ENCODE measurements at regions not wholly inside any gene's neighbourhood (a gene's known extent, or its start where the extent isn't known, plus 50 kb on each side); places are given as distances from the start of the nearest gene placed in this dataset.

DNA sequence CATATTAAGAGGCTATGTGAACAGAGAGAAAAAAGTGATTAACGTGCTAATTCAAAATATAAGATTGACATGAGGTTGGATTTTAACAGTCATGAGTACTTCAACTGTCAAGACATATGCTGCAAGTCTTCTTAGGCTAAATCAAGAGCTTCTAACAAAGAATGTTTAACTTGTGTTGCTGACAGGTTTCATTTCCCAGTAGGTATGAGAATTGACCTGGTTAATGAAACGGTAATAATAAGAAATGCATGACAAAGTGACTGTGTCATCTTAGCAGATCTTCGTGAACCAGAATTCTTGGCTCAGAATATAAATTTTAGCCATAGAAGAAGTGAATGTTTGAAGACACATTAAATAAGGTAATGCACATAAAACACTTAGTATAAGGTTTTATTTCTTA lies 132.6 kb upstream of the PTGFR start:
- WGBS (ENCODE audit: insufficient coverage, low coverage, missing lambda C conversion rate) = 2% methylated on average over 3 of the region's 3 CpGs
- POLR2A ChIA-PET = no interaction called here

More for the DNA sequence above, 132.6 kb upstream of the PTGFR start:
- Histone ChIP-seq H4K20me1 (replicated peaks; ENCODE audit: control insufficient read depth, insufficient read depth, low read length) (no peaks in the 10 kb centered on the region), H3K36me3 (ENCODE audit: control insufficient read depth, insufficient read depth, low read length) (no peaks in the 10 kb centered on the region), H3K4me3 (no peak overlapping the region), H3K27ac (ENCODE audit: extremely low read depth, low read depth, low read length) (no peak overlapping the region), H3K9ac (ENCODE audit: insufficient read depth in 1 of 2, low read depth in 2 of 2, low read length in 2 of 2) (no peak overlapping the region), H3K4me1 (replicated peaks in 1 of 2; ENCODE audit: control insufficient read depth in 2 of 2, insufficient read depth in 2 of 2, low read length in 2 of 2) (no peaks in the 10 kb centered on the region), H3K4me2 (ENCODE audit: insufficient read depth, low read length) (no peak overlapping the region), H3K9me3 (replicated peaks; ENCODE audit: control insufficient read depth, insufficient read depth, low read depth, low read length) (no peaks in the 10 kb centered on the region), H3K79me2 (ENCODE audit: control insufficient read depth, insufficient read depth, low read length) (no peaks in the 10 kb centered on the region), H2AFZ (ENCODE audit: low read depth, low read length) (no peak overlapping the region), H3K9me1 (ENCODE audit: control insufficient read depth, insufficient read depth, low read length) (no peaks in the 10 kb centered on the region), H3K27me3 (ENCODE audit: control insufficient read depth in 2 of 2, insufficient read depth in 2 of 2, low read length in 2 of 2) (no peaks in the 10 kb centered on the region)
- FAIRE-seq = no peak
- no peak for TF ChIP-seq AFF4 (CRISPR knock-in tag; IDR thresholded peaks at IDR 0.05)
- no peak for TF ChIP-seq FOXA1 (IDR thresholded peaks at IDR 0.05; ENCODE audit: borderline replicate concordance)
- no peak for TF ChIP-seq BRD9 (IDR thresholded peaks at IDR 0.05; ENCODE audit: low read depth, partially characterized antibody)
- no peak for TF ChIP-seq EP400 (IDR thresholded peaks at IDR 0.05)
- TF ChIP-seq CBX8 (IDR thresholded peaks at IDR 0.05; ENCODE audit: borderline replicate concordance, extremely low read depth, low read depth, low read length, poor library complexity, severe bottlenecking) = no peak
- TF ChIP-seq CREB5 (CRISPR knock-in tag; IDR thresholded peaks at IDR 0.05) = no peak
- TF ChIP-seq ZNF165 (CRISPR knock-in tag; IDR thresholded peaks at IDR 0.05; ENCODE audit: borderline replicate concordance) = no peak
- TF ChIP-seq NCOA4 (IDR thresholded peaks at IDR 0.05; ENCODE audit: partially characterized antibody) = no peak
- TF ChIP-seq GATA2 (CRISPR knock-in tag; IDR thresholded peaks at IDR 0.05) = no peak
- no peak for TF ChIP-seq ZNF699 (CRISPR knock-in tag; IDR thresholded peaks at IDR 0.05; ENCODE audit: insufficient replicate concordance)
- no peak for TF ChIP-seq HDAC1 (IDR thresholded peaks at IDR 0.05)
- no peak for TF ChIP-seq PTTG1 (tag; IDR thresholded peaks at IDR 0.05; ENCODE audit: low read depth)
- no peak for TF ChIP-seq THRA (IDR thresholded peaks at IDR 0.05)
- TF ChIP-seq FOXJ3 (CRISPR knock-in tag; IDR thresholded peaks at IDR 0.05) = no peak
- TF ChIP-seq ZC3H11A (IDR thresholded peaks at IDR 0.05; ENCODE audit: low read depth, low read length) = no peak
- no peak for TF ChIP-seq EHMT2 (IDR thresholded peaks at IDR 0.05)
- TF ChIP-seq NFXL1 (CRISPR knock-in tag; IDR thresholded peaks at IDR 0.05) = no peak
- TF ChIP-seq FOXK2 (conservative IDR thresholded peaks at IDR 0.05 in 1 of 2, IDR thresholded peaks at IDR 0.05 in 1 of 2; ENCODE audit: low read depth in 2 of 2) = no peak
- TF ChIP-seq STAT5B (CRISPR knock-in tag; IDR thresholded peaks at IDR 0.05) = no peak
- CTCF ChIA-PET (ENCODE audit: low intra/inter-chr PET ratio) = no interaction called here
- intact Hi-C loops (cut with micrococcal nuclease) = no loop called here
- in situ Hi-C loops (cut with MboI) = no loop called here
- no peak for DNase-seq (ENCODE audit: extremely low read depth in 1 of 4, low spot score in 3 of 4)
- no TSS peak for BruUV-seq (replicated peaks)
- ATAC-seq = no peak

Measured in K562 (cell line).